ENCODE measurements at regions not wholly inside any gene's neighbourhood (a gene's known extent, or its start where the extent isn't known, plus 50 kb on each side); places are given as distances from the start of the nearest gene placed in this dataset.
"Not testable (repeated sequence)": the region's sequence is repeated elsewhere in the genome, so short reads cannot be mapped to it uniquely, and the experiment has no call there.

DNA sequence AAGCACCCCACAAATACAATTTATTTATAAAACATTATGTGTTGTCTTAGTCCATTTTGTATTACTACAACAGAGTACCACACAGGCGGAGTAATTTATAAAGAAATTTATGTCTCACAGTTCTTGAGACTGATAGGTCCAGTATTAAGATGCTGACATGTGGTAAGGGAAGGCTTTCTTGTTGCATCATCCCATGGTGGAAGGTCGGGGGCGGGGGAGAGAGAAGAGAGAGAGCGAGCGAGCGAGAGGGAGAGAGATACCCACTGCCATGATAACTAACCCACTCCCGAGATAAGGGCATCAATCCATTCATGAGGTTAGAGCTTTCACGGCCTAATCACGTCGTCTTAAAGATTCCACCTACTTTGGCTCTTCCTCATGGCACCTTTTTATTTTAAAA lies 117.8 kb downstream of the KCNJ12 start:
- Mint-ChIP-seq H3K4me3 (ENCODE audit: low read depth) (no peak overlapping the region), H3K9me3 (ENCODE audit: low read depth) (no peaks in the 10 kb centered on the region), H3K27me3 (peaks cover 64% of the 10 kb centered on the region), H3K27ac (no peak overlapping the region), H3K36me3 (ENCODE audit: insufficient read depth) (no peaks in the 10 kb centered on the region), H3K4me1 (ENCODE audit: low read depth) (no peaks in the 10 kb centered on the region)
- no peak for TF ChIP-seq CTCF (IDR thresholded peaks at IDR 0.05; ENCODE audit: unreplicated experiment)
- no peak for DNase-seq (ENCODE audit: low spot score, unreplicated experiment)

DNA sequence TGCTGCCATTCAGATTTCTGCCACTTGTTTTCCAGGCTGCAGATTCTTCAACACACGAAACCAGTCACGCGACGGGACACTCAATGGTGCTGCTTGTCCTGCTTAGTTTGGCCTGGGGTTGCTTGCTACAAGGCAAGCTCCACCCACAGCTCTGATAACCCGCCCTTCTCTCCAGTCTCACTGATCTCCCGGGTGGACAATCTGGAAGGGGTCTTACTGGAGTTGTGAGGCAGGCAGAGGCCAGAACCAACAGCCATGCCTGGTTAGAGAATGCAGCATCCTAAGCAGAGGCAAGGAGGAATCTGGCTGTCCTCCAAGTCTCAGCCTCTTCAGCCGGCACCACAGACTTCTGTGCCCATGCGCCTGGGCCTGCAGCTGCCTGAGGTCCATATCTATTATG lies 119.1 kb downstream of the KCNJ12 start:
- Mint-ChIP-seq H3K27me3 (peaks cover 55% of the 10 kb centered on the region), H3K4me3 (ENCODE audit: low read depth) (no peak overlapping the region), H3K36me3 (ENCODE audit: insufficient read depth) (no peaks in the 10 kb centered on the region), H3K27ac (no peak overlapping the region), H3K4me1 (ENCODE audit: low read depth) (no peaks in the 10 kb centered on the region), H3K9me3 (ENCODE audit: low read depth) (no peaks in the 10 kb centered on the region)
- TF ChIP-seq CTCF (IDR thresholded peaks at IDR 0.05; ENCODE audit: unreplicated experiment), result no peak
- no peak for DNase-seq (ENCODE audit: low spot score, unreplicated experiment)

- Mint-ChIP-seq H3K27me3 (peaks cover 28% of the 10 kb centered on the region), H3K4me3 (ENCODE audit: low read depth) (no peak overlapping the region), H3K36me3 (ENCODE audit: insufficient read depth) (no peaks in the 10 kb centered on the region), H3K27ac (no peak overlapping the region), H3K9me3 (ENCODE audit: low read depth) (no peaks in the 10 kb centered on the region), H3K4me1 (ENCODE audit: low read depth) (no peaks in the 10 kb centered on the region)
- no peak for DNase-seq (ENCODE audit: low spot score, unreplicated experiment)
- no peak for TF ChIP-seq CTCF (IDR thresholded peaks at IDR 0.05; ENCODE audit: unreplicated experiment)
Measured at GRCh38 chr17:21500064-21500463, 123.9 kb downstream of the KCNJ12 start.

DNA sequence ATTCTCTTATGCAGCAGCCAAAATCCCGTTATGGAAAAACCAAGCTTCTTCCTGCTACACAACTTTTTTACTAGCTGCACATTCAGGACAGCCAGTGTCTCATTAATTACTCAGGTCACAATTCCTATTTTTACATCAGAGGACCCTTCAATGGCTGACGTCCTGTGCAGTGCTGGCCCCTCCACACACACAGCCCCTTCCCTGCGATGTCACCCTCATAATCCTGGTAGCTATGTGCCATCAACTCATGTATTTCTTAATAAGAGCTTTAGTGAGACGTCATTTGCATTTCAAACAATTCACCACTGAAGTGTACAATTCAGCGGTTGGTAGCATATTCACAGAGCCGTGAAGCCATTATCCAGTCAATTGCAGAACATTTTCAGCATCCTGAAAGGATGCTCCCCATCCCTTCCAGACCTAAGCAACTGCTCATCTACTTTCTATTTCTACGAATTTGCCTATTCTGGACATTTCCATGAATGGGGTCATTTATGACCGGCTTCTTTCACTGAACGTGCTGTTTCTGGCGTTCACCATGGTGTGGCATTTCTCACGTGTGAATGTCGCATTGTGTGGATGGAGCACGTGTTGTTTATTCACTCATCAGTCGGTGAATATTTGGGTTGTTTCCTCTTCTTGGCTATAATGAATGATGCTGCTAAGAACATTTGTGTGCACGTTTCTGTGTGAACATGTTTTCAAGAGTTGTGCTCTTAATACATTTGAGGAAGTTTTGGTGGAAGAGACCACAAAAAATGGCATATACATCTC lies 126.0 kb downstream of the KCNJ12 start:
- not testable (repeated sequence) for H3K9me3 Mint-ChIP-seq (ENCODE audit: low read depth); H3K4me1 Mint-ChIP-seq (ENCODE audit: low read depth); H3K4me3 Mint-ChIP-seq (ENCODE audit: low read depth); H3K27ac Mint-ChIP-seq; DNase-seq (ENCODE audit: low spot score, unreplicated experiment); H3K36me3 Mint-ChIP-seq (ENCODE audit: insufficient read depth)
- peaks cover 20% of the 10 kb centered on the region for H3K27me3 Mint-ChIP-seq

DNA sequence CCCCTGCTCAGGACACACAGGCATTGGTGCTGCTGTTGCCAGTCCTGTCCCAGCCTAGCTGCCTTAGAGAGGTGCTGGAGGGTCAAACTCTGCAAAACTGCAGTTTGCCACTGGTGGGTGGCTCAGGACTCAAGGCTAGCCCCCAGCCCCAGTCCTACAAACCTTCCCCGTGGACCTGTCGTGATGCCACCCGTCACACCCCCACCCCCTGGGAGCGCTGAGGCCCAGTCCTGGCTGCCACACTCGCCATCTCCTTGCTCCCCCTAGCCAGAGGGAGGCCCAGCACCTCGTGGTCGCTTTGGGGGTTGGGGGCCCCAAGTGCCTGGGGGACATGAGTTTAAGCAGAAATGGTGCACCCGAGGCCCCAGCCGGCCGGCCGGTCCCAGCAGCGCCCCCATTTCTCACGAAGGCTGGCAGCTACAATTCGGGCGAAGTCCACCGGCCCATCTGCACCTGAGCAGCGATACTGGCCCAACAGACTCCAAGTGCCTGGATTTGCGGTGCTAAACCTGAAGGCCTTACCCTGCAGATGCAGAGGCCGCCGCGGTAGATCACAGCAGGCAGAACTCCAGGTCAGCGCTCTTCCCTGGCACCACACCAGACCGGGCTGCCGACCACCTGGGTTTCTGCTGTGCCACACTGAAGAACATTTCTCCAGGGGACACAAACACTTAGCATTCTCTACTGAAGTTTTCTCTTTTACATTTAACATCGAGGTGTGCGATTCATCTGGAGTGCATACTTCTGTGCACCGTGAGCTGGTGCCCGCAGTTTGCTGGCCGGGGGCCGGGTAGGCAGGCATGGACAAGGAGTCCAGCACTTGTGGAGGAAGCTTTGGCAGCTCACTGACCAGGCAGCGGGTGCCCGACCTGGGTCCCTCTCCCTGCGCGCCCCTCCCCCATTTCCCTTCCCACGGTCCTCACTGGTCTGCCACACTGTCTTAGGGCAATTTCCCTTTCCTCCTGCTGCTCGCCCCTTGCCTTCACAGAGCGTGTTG lies 130.0 kb downstream of the KCNJ12 start:
- peaks cover 42% of the 10 kb centered on the region for H3K27me3 Mint-ChIP-seq
- no peak overlapping the region for H3K27ac Mint-ChIP-seq
- no peak overlapping the region for H3K4me3 Mint-ChIP-seq (ENCODE audit: low read depth)
- H3K36me3 Mint-ChIP-seq (ENCODE audit: insufficient read depth), result no peaks in the 10 kb centered on the region
- no peaks in the 10 kb centered on the region for H3K9me3 Mint-ChIP-seq (ENCODE audit: low read depth)
- TF ChIP-seq CTCF (IDR thresholded peaks at IDR 0.05; ENCODE audit: unreplicated experiment), result no peak
- H3K4me1 Mint-ChIP-seq (ENCODE audit: low read depth), result peaks cover 15% of the 10 kb centered on the region
- no peak for DNase-seq (ENCODE audit: low spot score, unreplicated experiment)

DNA sequence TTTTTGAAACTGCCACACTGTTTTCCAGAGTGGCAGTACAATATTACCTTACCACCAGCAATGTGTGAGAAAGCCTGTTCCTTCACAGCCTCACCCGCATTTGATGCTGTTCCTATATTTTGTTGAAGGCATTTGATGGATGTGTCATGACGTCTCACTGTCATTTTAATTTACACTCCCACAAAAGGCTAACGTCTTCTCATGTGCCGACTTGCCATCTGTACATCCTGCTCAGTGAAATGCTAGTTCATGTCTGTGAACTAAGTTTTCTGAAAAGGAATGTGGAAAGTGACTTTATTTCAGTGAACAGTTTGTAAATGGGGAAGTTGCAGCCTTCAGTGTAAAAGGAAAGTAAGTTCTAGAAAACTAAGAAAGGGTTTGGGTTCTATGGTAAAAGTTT lies 131.6 kb downstream of the KCNJ12 start:
- H3K4me3 Mint-ChIP-seq (ENCODE audit: low read depth); H3K9me3 Mint-ChIP-seq (ENCODE audit: low read depth); H3K27ac Mint-ChIP-seq; DNase-seq (ENCODE audit: low spot score, unreplicated experiment); H3K36me3 Mint-ChIP-seq (ENCODE audit: insufficient read depth): not testable (repeated sequence)
- Mint-ChIP-seq H3K4me1 (ENCODE audit: low read depth) (peaks cover 16% of the 10 kb centered on the region), H3K27me3 (peaks cover 50% of the 10 kb centered on the region)
